ENCODE measurements at regions not wholly inside any gene's neighbourhood (a gene's known extent, or its start where the extent isn't known, plus 50 kb on each side); places are given as distances from the start of the nearest gene placed in this dataset.
"Not testable (repeated sequence)": the region's sequence is repeated elsewhere in the genome, so short reads cannot be mapped to it uniquely, and the experiment has no call there.

GRCh38 chr4:64880557-64880956, 471.3 kb upstream of the TECRL start:
- intact Hi-C loops (cut with DNase I) = no loop called here
- DNase-seq = peak in 2 of 42 donors; percentile 6 to 17

GRCh38 chr4:64876021-64876420, 466.8 kb upstream of the TECRL start:
- intact Hi-C loops (cut with DNase I) = no loop called here
- DNase-seq = no peak

GRCh38 chr4:64870558-64870957, 461.3 kb upstream of the TECRL start:
- no peak for DNase-seq
- intact Hi-C loops (cut with DNase I) = no loop called here

- DNase-seq = no peak
- intact Hi-C loops (cut with DNase I) = no loop called here
Observed at GRCh38 chr4:64857815-64858214, 448.6 kb upstream of the TECRL start.

GRCh38 chr4:64857198-64857597, 447.9 kb upstream of the TECRL start:
- intact Hi-C loops (cut with DNase I) = no loop called here

GRCh38 chr4:64846417-64846816, 437.2 kb upstream of the TECRL start:
- intact Hi-C loops (cut with DNase I) = no loop called here
- DNase-seq = no peak

More at GRCh38 chr4:64857198-64857597, 447.9 kb upstream of the TECRL start:
- no peak for DNase-seq

- DNase-seq = no peak
- intact Hi-C loops (cut with DNase I) = no loop called here
Observed at GRCh38 chr4:64829749-64830148, 420.5 kb upstream of the TECRL start.

- DNase-seq = no peak
- intact Hi-C loops (cut with DNase I) = no loop called here
Observed at GRCh38 chr4:64824591-64824990, 415.3 kb upstream of the TECRL start.

- intact Hi-C loops (cut with DNase I) = no loop called here
- no peak for DNase-seq
Observed at GRCh38 chr4:64822405-64822804, 413.2 kb upstream of the TECRL start.

GRCh38 chr4:64821219-64821976, 412.1 kb upstream of the TECRL start:
- no peak for DNase-seq
- intact Hi-C loops (cut with DNase I) = no loop called here

- intact Hi-C loops (cut with DNase I) = no loop called here
- DNase-seq = no peak
Observed at GRCh38 chr4:64814616-64815015, 405.4 kb upstream of the TECRL start.

GRCh38 chr4:64807821-64808220, 398.6 kb upstream of the TECRL start:
- intact Hi-C loops (cut with DNase I) = no loop called here
- DNase-seq = no peak

- intact Hi-C loops (cut with DNase I) = no loop called here
- DNase-seq = no peak
Observed at GRCh38 chr4:64799751-64800150, 390.5 kb upstream of the TECRL start.

GRCh38 chr4:64798828-64799227, 389.6 kb upstream of the TECRL start:
- DNase-seq; intact Hi-C loops (cut with DNase I): not testable (repeated sequence)

GRCh38 chr4:64796581-64796980, 387.3 kb upstream of the TECRL start:
- DNase-seq = no peak
- intact Hi-C loops (cut with DNase I) = no loop called here

- intact Hi-C loops (cut with DNase I) = no loop called here
- DNase-seq = no peak
Observed at GRCh38 chr4:64784125-64784524, 374.9 kb upstream of the TECRL start.

GRCh38 chr4:64781737-64782326, 372.6 kb upstream of the TECRL start:
- peak in 1 of 42 donors; percentile 20 for DNase-seq
- intact Hi-C loops (cut with DNase I) = no loop called here

- DNase-seq = no peak
- intact Hi-C loops (cut with DNase I) = no loop called here
Observed at GRCh38 chr4:64780664-64781063, 371.4 kb upstream of the TECRL start.

GRCh38 chr4:64777286-64777685, 368.0 kb upstream of the TECRL start:
- no peak for DNase-seq
- intact Hi-C loops (cut with DNase I) = no loop called here

GRCh38 chr4:64776820-64777219, 367.6 kb upstream of the TECRL start:
- DNase-seq = no peak
- intact Hi-C loops (cut with DNase I) = no loop called here

GRCh38 chr4:64774626-64775025, 365.4 kb upstream of the TECRL start:
- DNase-seq = no peak
- intact Hi-C loops (cut with DNase I) = no loop called here
